GM13977 (cell line): ENCODE measurements at regions not wholly inside any gene's neighbourhood (a gene's known extent, or its start where the extent isn't known, plus 50 kb on each side); places are given as distances from the start of the nearest gene placed in this dataset.

Experiments
- DNase-seq: peaks from one replicate; pipeline ENCODE4 v3.0.0; 2012; ENCODE audit warnings: low spot score
- in situ Hi-C: fragments of 300-500 bp; cut with MboI; formaldehyde crosslinking; loops from one replicate; pipeline ENCODE4 v1.12.0; 2022; ENCODE audit warnings: low sequenced_read_pairs, low pct_unique_long_range_greater_than_20kb, mixed read lengths, inconsistent platforms; ENCODE audit not compliant: unreplicated experiment
- TF ChIP-seq, protein P1 (sequence below): IDR thresholded peaks from 2 replicates; pipeline ENCODE4 v1.5.1; 2012; ENCODE audit warnings: mild to moderate bottlenecking, control low read depth; ENCODE audit not compliant: insufficient read depth; ENCODE audit errors: extremely low read depth, missing control alignments

DNA sequence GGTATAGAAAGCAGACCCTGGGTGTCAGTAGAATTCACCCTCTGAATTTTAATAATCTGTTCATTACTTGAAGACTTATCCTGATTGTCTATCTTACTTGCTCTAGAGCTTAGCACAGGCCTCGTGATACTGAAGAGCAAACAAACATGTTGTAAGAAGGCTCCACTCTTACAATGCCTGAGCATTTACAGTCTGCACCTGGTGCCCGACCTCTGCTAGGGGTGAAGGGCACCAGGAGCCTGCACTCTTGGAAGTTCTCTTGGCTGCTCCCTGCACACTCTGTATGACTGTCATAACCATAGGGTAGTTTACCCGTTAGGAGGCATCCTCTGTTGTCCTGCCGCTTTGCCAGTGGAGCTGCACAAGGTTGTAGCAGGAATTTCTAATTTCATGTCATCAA, 91.3 kb upstream of the NPY start:
- in situ Hi-C loops = no loop called here
- DNase-seq = no peak
- TF ChIP-seq, protein P1, sequence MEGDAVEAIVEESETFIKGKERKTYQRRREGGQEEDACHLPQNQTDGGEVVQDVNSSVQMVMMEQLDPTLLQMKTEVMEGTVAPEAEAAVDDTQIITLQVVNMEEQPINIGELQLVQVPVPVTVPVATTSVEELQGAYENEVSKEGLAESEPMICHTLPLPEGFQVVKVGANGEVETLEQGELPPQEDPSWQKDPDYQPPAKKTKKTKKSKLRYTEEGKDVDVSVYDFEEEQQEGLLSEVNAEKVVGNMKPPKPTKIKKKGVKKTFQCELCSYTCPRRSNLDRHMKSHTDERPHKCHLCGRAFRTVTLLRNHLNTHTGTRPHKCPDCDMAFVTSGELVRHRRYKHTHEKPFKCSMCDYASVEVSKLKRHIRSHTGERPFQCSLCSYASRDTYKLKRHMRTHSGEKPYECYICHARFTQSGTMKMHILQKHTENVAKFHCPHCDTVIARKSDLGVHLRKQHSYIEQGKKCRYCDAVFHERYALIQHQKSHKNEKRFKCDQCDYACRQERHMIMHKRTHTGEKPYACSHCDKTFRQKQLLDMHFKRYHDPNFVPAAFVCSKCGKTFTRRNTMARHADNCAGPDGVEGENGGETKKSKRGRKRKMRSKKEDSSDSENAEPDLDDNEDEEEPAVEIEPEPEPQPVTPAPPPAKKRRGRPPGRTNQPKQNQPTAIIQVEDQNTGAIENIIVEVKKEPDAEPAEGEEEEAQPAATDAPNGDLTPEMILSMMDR = no peak

DNA sequence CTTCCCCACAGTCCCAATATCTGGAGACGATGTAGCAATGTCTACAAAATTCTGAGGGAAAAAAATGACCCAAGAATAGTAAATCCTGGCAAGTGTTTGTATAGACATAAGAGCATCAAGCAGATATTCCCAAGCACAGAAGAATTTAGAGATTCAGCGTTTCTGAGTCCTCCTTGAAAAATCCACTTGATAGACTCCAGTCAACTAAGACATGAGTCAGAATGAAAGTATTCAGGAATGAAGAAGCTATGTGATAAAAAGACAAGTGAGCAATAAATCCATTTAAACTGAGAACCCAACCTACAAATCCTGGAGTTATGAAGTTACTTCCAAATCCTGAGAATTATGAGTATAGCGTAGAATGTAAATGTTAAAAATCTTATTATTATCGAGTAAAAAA, 86.1 kb upstream of the NPY start:
- in situ Hi-C loops = no loop called here
- TF ChIP-seq, protein P1 = no peak

DNA sequence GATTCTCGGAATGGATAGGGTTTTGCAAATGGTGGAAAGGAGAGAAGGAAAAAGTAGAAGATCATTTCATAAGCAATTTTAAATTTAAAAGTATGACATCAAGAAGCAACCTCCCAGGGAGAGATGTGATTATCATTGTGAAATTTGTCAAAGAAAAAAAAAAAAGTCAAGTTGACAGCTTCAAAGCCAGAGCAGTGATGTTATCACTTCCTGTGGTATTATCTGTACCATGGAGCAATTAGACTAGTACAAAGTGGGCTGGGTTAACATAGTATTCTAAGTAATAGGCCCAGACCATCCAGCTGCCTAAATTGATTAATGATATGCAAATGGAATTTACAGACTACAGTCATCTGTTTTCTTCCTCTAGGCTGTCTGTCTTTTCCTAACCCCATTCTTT, 84.0 kb upstream of the NPY start:
- TF ChIP-seq, protein P1 = no peak
- no peak for DNase-seq
- in situ Hi-C loops = no loop called here

More for the DNA sequence above, 86.1 kb upstream of the NPY start:
- DNase-seq = no peak

DNA sequence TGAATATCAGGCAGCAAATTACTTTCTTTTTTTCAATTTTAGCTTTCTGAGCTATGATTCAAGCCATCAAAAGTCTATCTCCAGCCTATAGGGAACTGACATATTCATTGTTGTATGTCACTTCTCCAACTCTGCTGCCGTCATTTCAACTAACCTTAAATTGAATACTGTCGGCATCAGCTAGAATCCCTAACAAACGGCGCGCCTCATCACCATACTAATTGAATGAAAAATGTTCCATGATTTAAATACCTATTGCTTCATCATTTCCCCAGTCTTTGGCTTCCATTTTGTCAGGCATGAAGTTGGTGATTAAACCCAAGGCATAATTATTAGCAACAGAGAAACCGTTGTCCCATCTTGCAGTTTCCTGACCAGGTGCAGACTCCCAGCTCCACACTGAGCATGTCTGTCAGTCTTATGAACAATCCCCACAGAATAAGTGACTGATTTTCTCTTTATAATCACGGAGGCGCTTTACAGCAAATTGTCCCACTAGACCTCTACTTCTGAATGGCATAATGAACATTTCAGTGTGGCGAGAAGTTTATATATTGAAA, 83.5 kb upstream of the NPY start:
- in situ Hi-C loops = no loop called here
- no peak for DNase-seq
- TF ChIP-seq, protein P1 = no peak

DNA sequence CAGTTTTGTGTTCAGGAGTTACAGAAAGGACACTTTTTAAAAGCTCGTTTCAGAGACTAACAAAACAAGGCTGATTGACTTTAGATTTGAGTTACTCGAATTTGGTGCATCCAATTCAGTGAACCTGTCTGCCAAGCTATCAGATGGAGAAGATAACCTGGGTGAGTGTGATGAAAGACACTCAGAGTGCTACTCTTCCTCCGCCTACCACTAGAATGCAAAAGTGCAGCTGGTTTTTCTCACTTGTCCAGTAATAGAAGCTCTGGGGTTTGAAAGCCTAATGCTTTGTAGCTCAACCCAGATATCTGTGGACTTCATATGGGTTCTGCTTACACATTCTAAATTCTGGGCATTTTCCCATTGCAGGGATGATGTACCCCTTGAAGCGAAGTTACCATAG, 82.8 kb upstream of the NPY start:
- TF ChIP-seq, protein P1 = no peak
- no peak for DNase-seq
- in situ Hi-C loops = no loop called here

DNA sequence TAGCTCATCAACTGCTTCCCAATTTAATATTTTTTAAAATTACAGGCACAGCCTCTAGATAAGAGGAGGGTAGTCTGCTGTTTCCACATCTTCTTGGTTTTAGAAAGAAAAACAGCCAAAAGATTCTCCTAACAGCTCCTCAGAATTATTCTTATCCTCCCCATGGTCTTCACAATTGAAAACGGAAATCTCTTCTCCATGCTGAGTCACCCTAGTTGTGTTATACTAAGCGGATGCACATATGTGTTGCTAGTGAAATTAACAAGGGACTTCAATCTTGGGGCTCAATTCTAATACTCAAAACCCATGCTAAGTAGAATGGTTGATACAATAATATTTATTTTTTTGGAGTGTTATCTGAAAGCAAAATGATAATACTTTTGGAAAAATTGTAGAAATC, 71.9 kb upstream of the NPY start:
- TF ChIP-seq, protein P1 = no peak
- in situ Hi-C loops = no loop called here
- DNase-seq = no peak

DNA sequence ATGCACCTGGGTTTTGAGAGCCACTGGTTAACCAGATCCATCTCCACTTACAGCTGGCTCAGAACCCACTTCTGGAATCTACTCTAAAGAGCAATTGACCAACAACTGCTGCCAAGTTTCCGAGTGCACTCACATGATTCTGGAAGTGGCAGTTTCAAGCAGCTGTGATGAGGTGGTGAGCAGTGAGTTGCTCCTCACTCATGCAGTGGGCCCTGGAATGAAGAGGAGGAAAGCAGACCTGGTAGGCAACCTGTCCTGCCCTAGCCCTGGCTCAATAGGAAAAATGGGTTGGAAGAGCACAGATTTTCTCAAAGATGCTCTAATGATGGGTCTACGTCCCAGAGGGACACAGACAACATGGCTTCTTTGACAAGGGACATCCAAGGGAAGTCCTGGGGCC, 70.7 kb upstream of the NPY start:
- DNase-seq = no peak
- in situ Hi-C loops = no loop called here
- TF ChIP-seq, protein P1 = no peak
